Uterus (tissue), 3 donors: ENCODE measurements at regions not wholly inside any gene's neighbourhood (a gene's known extent, or its start where the extent isn't known, plus 50 kb on each side); places are given as distances from the start of the nearest gene placed in this dataset.
"Not testable (repeated sequence)": the region's sequence is repeated elsewhere in the genome, so short reads cannot be mapped to it uniquely, and the experiment has no call there.

Experiments used
- DNase-seq, 2 donors: peaks; one replicate each; pipeline ENCODE4 v3.0.0-alpha.2; 2019 to 2020
- H3K27ac ChIP-seq, 2 donors: fragments of 200-600 bp; sonication (generic); 1 replicate in 1 of 2; 2 replicates in 1 of 2; pipeline ENCODE4 v1.5.1; 2016 to 2018
- H3K27me3 ChIP-seq, 2 donors: fragments of 200-600 bp; sonication (generic); one replicate each; pipeline ENCODE4 v1.5.1; 2018 to 2019; ENCODE audit warnings: control low read depth in 1 of 2
- H3K36me3 ChIP-seq, 2 donors: fragments of 200-600 bp; sonication (generic); one replicate each; pipeline ENCODE4 v1.5.1; 2019; ENCODE audit warnings: control low read depth in 1 of 2
- H3K4me1 ChIP-seq, 2 donors: fragments of 200-600 bp; sonication (generic); one replicate each; pipeline ENCODE4 v1.5.1; 2018 to 2019; ENCODE audit warnings: control low read depth in 1 of 2
- H3K4me3 ChIP-seq, 2 donors: fragments of 200-600 bp; sonication (generic); 1 replicate in 1 of 2; 2 replicates in 1 of 2; pipeline ENCODE4 v1.5.1; 2018 to 2019; ENCODE audit warnings: mild to moderate bottlenecking in 1 of 2
- H3K9me3 ChIP-seq, 2 donors: fragments of 200-600 bp; sonication (generic); one replicate each; pipeline ENCODE4 v1.5.1; 2019; ENCODE audit warnings: control low read depth in 1 of 2
- CTCF ChIP-seq, 4 experiments: fragments of 200-600 bp in 2 of 4; fragments of 450-650 bp in 2 of 4; sonication (generic) in 2 of 4; IDR thresholded peaks; one replicate each; pipeline ENCODE4 v1.5.1; 2016 to 2019; ENCODE audit warnings: antibody characterized with exemption in 4 of 4, mild to moderate bottlenecking in 2 of 4, moderate library complexity in 1 of 4
- POLR2A ChIP-seq, 2 donors: fragments of 450-650 bp; IDR thresholded peaks; one replicate each; pipeline ENCODE4 v1.6.1; 2016; ENCODE audit warnings: antibody characterized with exemption in 2 of 2, mild to moderate bottlenecking in 1 of 2, moderate library complexity in 1 of 2
- intact Hi-C: fragments of 100-400 bp; cut with DNase I; formaldehyde crosslinking; loops from one replicate; pipeline ENCODE4 v1.15.1; 2023; ENCODE audit warnings: low total_unique reads
- donor health status: DM: yes; HTN: yes; CAD: no.

GRCh38 chr2:228762565-228762964 lies 508.5 kb downstream of the PID1 start:
- H3K36me3 ChIP-seq, result no peaks in the 10 kb centered on the region
- TF ChIP-seq CTCF (IDR thresholded peaks at IDR 0.05) (no peak), POLR2A (IDR thresholded peaks at IDR 0.05) (no peak)
- intact Hi-C loops, result no loop called here
- no peaks in the 10 kb centered on the region for H3K4me1 ChIP-seq
- H3K4me3 ChIP-seq, result no peak overlapping the region
- H3K27me3 ChIP-seq, result no peaks in the 10 kb centered on the region
- H3K9me3 ChIP-seq, result no peaks in the 10 kb centered on the region
- no peak for DNase-seq
- no peak overlapping the region for H3K27ac ChIP-seq

- H3K4me1 ChIP-seq, H3K27me3 ChIP-seq: not testable (repeated sequence)
Observed at GRCh38 chr2:228755661-228756060, 515.4 kb downstream of the PID1 start.

GRCh38 chr2:228747483-228747882 lies 523.6 kb downstream of the PID1 start:
- intact Hi-C loops, result no loop called here
- Histone ChIP-seq H3K4me1 (no peaks in the 10 kb centered on the region), H3K9me3 (no peaks in the 10 kb centered on the region), H3K27ac (no peak overlapping the region), H3K27me3 (no peaks in the 10 kb centered on the region), H3K4me3 (no peak overlapping the region), H3K36me3 (no peaks in the 10 kb centered on the region)
- TF ChIP-seq CTCF (IDR thresholded peaks at IDR 0.05) (no peak), POLR2A (IDR thresholded peaks at IDR 0.05) (no peak)
- no peak for DNase-seq

More at GRCh38 chr2:228755661-228756060, 515.4 kb downstream of the PID1 start:
- intact Hi-C loops, DNase-seq, H3K9me3 ChIP-seq, H3K36me3 ChIP-seq, H3K27ac ChIP-seq, H3K4me3 ChIP-seq: not testable (repeated sequence)

- Histone ChIP-seq H3K4me1 (no peaks in the 10 kb centered on the region), H3K27me3 (no peaks in the 10 kb centered on the region), H3K27ac (no peak overlapping the region), H3K4me3 (no peak overlapping the region), H3K36me3 (no peaks in the 10 kb centered on the region), H3K9me3 (no peaks in the 10 kb centered on the region)
- TF ChIP-seq CTCF (IDR thresholded peaks at IDR 0.05), result no peak
- no peak for TF ChIP-seq POLR2A (IDR thresholded peaks at IDR 0.05)
- DNase-seq, result no peak
- intact Hi-C loops, result no loop called here
Observed at GRCh38 chr2:228738671-228739380, 532.3 kb downstream of the PID1 start.

GRCh38 chr2:228735697-228736096 lies 535.4 kb downstream of the PID1 start:
- Histone ChIP-seq H3K36me3 (no peaks in the 10 kb centered on the region), H3K9me3 (no peaks in the 10 kb centered on the region), H3K4me1 (no peaks in the 10 kb centered on the region), H3K27ac (no peak overlapping the region), H3K27me3 (no peaks in the 10 kb centered on the region), H3K4me3 (no peak overlapping the region)
- TF ChIP-seq CTCF (IDR thresholded peaks at IDR 0.05) (no peak), POLR2A (IDR thresholded peaks at IDR 0.05) (no peak)
- no peak for DNase-seq
- intact Hi-C loops, result no loop called here

- Histone ChIP-seq H3K4me3 (no peak overlapping the region), H3K27ac (no peak overlapping the region)
Observed at GRCh38 chr2:228731517-228731916, 539.6 kb downstream of the PID1 start.

More at GRCh38 chr2:228731517-228731916, 539.6 kb downstream of the PID1 start:
- intact Hi-C loops, result no loop called here
- no peaks in the 10 kb centered on the region for H3K36me3 ChIP-seq
- no peak for DNase-seq
- H3K9me3 ChIP-seq, result no peaks in the 10 kb centered on the region
- H3K4me1 ChIP-seq, result no peaks in the 10 kb centered on the region
- H3K27me3 ChIP-seq, result no peaks in the 10 kb centered on the region
- TF ChIP-seq POLR2A (IDR thresholded peaks at IDR 0.05) (no peak), CTCF (IDR thresholded peaks at IDR 0.05) (no peak)
